PC-9 (cell line): ENCODE measurements at regions not wholly inside any gene's neighbourhood (a gene's known extent, or its start where the extent isn't known, plus 50 kb on each side); places are given as distances from the start of the nearest gene placed in this dataset.

ENCODE experiments used
- CTCF ChIP-seq: fragments of 200-600 bp; sonication (generic); conservative IDR thresholded peaks from 2 replicates; pipeline ENCODE4 v1.6.1; 2017; ENCODE audit warnings: mixed run types, antibody characterized with exemption, mild to moderate bottlenecking, moderate library complexity
- EZH2 ChIP-seq: fragments of 200-600 bp; sonication (generic); IDR thresholded peaks from 2 replicates; pipeline ENCODE4 v1.8.0; 2017; ENCODE audit warnings: antibody characterized with exemption, low read depth

GRCh38 chr2:12934146-12934756 is 217.5 kb downstream of the TRIB2 start:
- no peak for TF ChIP-seq EZH2
- no peak for TF ChIP-seq CTCF
